Liver (tissue), 8 donors: ENCODE measurements at regions not wholly inside any gene's neighbourhood (a gene's known extent, or its start where the extent isn't known, plus 50 kb on each side); places are given as distances from the start of the nearest gene placed in this dataset.

Experiments used
- DNase-seq: peaks from one replicate; pipeline ENCODE4 v3.0.0-alpha.2; 2017; ENCODE audit warnings: low spot score
- H3K27ac ChIP-seq, 2 donors: one replicate each; pipeline ENCODE4 v1.7.0; 2013; ENCODE audit warnings: inconsistent platforms in 2 of 2, low read length in 2 of 2, control low read depth in 1 of 2, low read depth in 1 of 2, mild to moderate bottlenecking in 1 of 2
- H3K27me3 ChIP-seq, 4 donors: one replicate each; pipeline versions ENCODE4 v1.6.1 to v1.7.0; 2013; ENCODE audit warnings: low read length in 3 of 4, inconsistent platforms in 1 of 4, mild to moderate bottlenecking in 1 of 4, moderate library complexity in 1 of 4; ENCODE audit not compliant: control insufficient read depth in 4 of 4, insufficient read depth in 4 of 4
- H3K36me3 ChIP-seq, 4 donors: one replicate each; pipeline versions ENCODE4 v1.6.1 to v1.7.0; 2013; ENCODE audit warnings: low read length in 3 of 4, mild to moderate bottlenecking in 3 of 4, low read depth in 1 of 4, moderate library complexity in 1 of 4; ENCODE audit not compliant: control insufficient read depth in 4 of 4, insufficient read depth in 3 of 4
- H3K4me1 ChIP-seq, 4 donors: one replicate each; pipeline versions ENCODE4 v1.6.1 to v1.7.0; 2013; ENCODE audit warnings: low read length in 3 of 4, mild to moderate bottlenecking in 3 of 4, moderate library complexity in 1 of 4; ENCODE audit not compliant: control insufficient read depth in 4 of 4, insufficient read depth in 4 of 4
- H3K4me3 ChIP-seq, 3 donors: one replicate each; pipeline versions ENCODE4 v1.6.1 to v1.7.0; 2013; ENCODE audit warnings: low read length in 3 of 3, control low read depth in 1 of 3, low read depth in 1 of 3, mild to moderate bottlenecking in 1 of 3
- H3K9ac ChIP-seq, 2 donors: one replicate each; pipeline ENCODE4 v1.7.0; 2013; ENCODE audit warnings: low read length in 2 of 2, mild to moderate bottlenecking in 2 of 2, moderate library complexity in 2 of 2, control low read depth in 1 of 2, low read depth in 1 of 2
- H3K9me3 ChIP-seq, 4 donors: one replicate each; pipeline versions ENCODE4 v1.6.1 to v1.7.0; 2013; ENCODE audit warnings: low read length in 3 of 4; ENCODE audit not compliant: control insufficient read depth in 4 of 4
- ATF3 ChIP-seq: IDR thresholded peaks from 2 replicates; pipeline ENCODE4 v1.6.1; 2016; ENCODE audit warnings: antibody characterized with exemption
- CTCF ChIP-seq: fragments of 150-350 bp; IDR thresholded peaks from 2 replicates; pipeline ENCODE4 v1.5.1; 2017; ENCODE audit warnings: improper control_type of control experiment, low read depth, low read length; ENCODE audit not compliant: missing input control
- EGR1 ChIP-seq, 2 donors: IDR thresholded peaks; 2 replicates each; pipeline ENCODE4 v1.6.1; 2016 to 2018; ENCODE audit warnings: antibody characterized with exemption in 2 of 2, low read depth in 2 of 2
- FOXA1 ChIP-seq: IDR thresholded peaks from 2 replicates; pipeline ENCODE4 v1.6.1; 2016; ENCODE audit warnings: antibody characterized with exemption
- FOXA2 ChIP-seq: IDR thresholded peaks from 2 replicates; pipeline ENCODE4 v1.6.1; 2016; ENCODE audit warnings: antibody characterized with exemption
- GABPA ChIP-seq, 2 donors: IDR thresholded peaks in 1 of 2; conservative IDR thresholded peaks in 1 of 2; 2 replicates each; pipeline ENCODE4 v1.6.1; 2016; ENCODE audit warnings: antibody characterized with exemption in 2 of 2, mild to moderate bottlenecking in 1 of 2, moderate library complexity in 1 of 2
- HNF4A ChIP-seq, 2 donors: conservative IDR thresholded peaks; 2 replicates each; pipeline ENCODE4 v1.6.1; 2016; ENCODE audit warnings: antibody characterized with exemption in 2 of 2, mild to moderate bottlenecking in 2 of 2
- HNF4G ChIP-seq: IDR thresholded peaks from 2 replicates; pipeline ENCODE4 v1.6.1; 2016; ENCODE audit warnings: antibody characterized with exemption
- MAX ChIP-seq: IDR thresholded peaks from 2 replicates; pipeline ENCODE4 v1.6.1; 2016; ENCODE audit warnings: antibody characterized with exemption
- NR2F2 ChIP-seq: IDR thresholded peaks from 2 replicates; pipeline ENCODE4 v1.6.1; 2016; ENCODE audit warnings: antibody characterized with exemption
- RAD21 ChIP-seq, 2 donors: IDR thresholded peaks; 2 replicates each; pipeline ENCODE4 v1.6.1; 2016; ENCODE audit warnings: antibody characterized with exemption in 2 of 2, mild to moderate bottlenecking in 2 of 2
- REST ChIP-seq: IDR thresholded peaks from 2 replicates; pipeline ENCODE4 v1.6.1; 2016; ENCODE audit warnings: antibody characterized with exemption, mild to moderate bottlenecking
- RXRA ChIP-seq, 2 donors: IDR thresholded peaks; 2 replicates each; pipeline ENCODE4 v1.6.1; 2017 to 2018; ENCODE audit warnings: antibody characterized with exemption in 2 of 2, mild to moderate bottlenecking in 1 of 2
- SP1 ChIP-seq: IDR thresholded peaks from 2 replicates; pipeline ENCODE4 v1.6.1; 2018; ENCODE audit warnings: antibody characterized with exemption, mild to moderate bottlenecking
- TAF1 ChIP-seq: conservative IDR thresholded peaks from 2 replicates; pipeline ENCODE4 v1.6.1; 2016; ENCODE audit warnings: antibody characterized with exemption, mild to moderate bottlenecking
- YY1 ChIP-seq: IDR thresholded peaks from 2 replicates; pipeline ENCODE4 v1.6.1; 2016; ENCODE audit warnings: antibody characterized with exemption, mild to moderate bottlenecking
- ZBTB33 ChIP-seq: IDR thresholded peaks from 2 replicates; pipeline ENCODE4 v1.6.1; 2016; ENCODE audit warnings: antibody characterized with exemption
- WGBS: extraction: QIAGEN DNeasy Blood & Tissue Kit; methylation state at CpG from one replicate; pipeline ENCODE4 v1.1.7; 2013; 5-methylcytosine and 5-hydroxymethylcytosine counted together
- donor health status: healthy.
- donor health status: healthy.
- donor health status: healthy.
- donor health status: healthy.
- donor health status: healthy.

GRCh38 chr17:14547016-14547415, 246.1 kb downstream of the HS3ST3B1 start:
- H3K9me3 ChIP-seq, result no peaks in the 10 kb centered on the region
- H3K27me3 ChIP-seq, result no peaks in the 10 kb centered on the region
- 95% methylated on average over 5 of the region's 5 CpGs for WGBS
- no peak for TF ChIP-seq SP1
- TF ChIP-seq YY1, result no peak
- no peak for TF ChIP-seq FOXA1
- no peak for TF ChIP-seq RAD21 (IDR thresholded peaks at IDR 0.05)
- TF ChIP-seq GABPA (IDR thresholded peaks at IDR 0.05 in 1 of 2, conservative IDR thresholded peaks at IDR 0.05 in 1 of 2), result no peak
- TF ChIP-seq ZBTB33, result no peak
- no peak for TF ChIP-seq NR2F2
- no peak for TF ChIP-seq REST
- TF ChIP-seq HNF4A (conservative IDR thresholded peaks at IDR 0.05), result no peak
- TF ChIP-seq RXRA (IDR thresholded peaks at IDR 0.05), result no peak
- no peak for TF ChIP-seq MAX
- TF ChIP-seq ATF3, result no peak
- no peak for TF ChIP-seq HNF4G
- TF ChIP-seq FOXA2, result no peak
- TF ChIP-seq CTCF, result no peak
- TF ChIP-seq EGR1 (IDR thresholded peaks at IDR 0.05; ENCODE audit: low read depth in 2 of 2), result no peak
- TF ChIP-seq TAF1, result no peak
- no peak overlapping the region for H3K27ac ChIP-seq
- H3K4me3 ChIP-seq, result no peak overlapping the region
- no peaks in the 10 kb centered on the region for H3K4me1 ChIP-seq
- DNase-seq, result no peak
- H3K9ac ChIP-seq, result no peak overlapping the region
- no peaks in the 10 kb centered on the region for H3K36me3 ChIP-seq
